GM12878 (cell line): ENCODE measurements at regions not wholly inside any gene's neighbourhood (a gene's known extent, or its start where the extent isn't known, plus 50 kb on each side); places are given as distances from the start of the nearest gene placed in this dataset.

Experiments used
- EGR1 ChIP-seq, 2 experiments: IDR thresholded peaks; 1 replicate in 1 of 2; 2 replicates in 1 of 2; pipeline ENCODE4 v1.6.1; 2011 to 2012; ENCODE audit warnings: low read depth in 2 of 2, low read length in 2 of 2, borderline replicate concordance in 1 of 2, mild to moderate bottlenecking in 1 of 2, moderate library complexity in 1 of 2
- EP300 ChIP-seq, 2 experiments: fragments of 150-350 bp in 1 of 2; IDR thresholded peaks; 2 replicates each; pipeline ENCODE4 v1.6.1; 2011 to 2012; ENCODE audit warnings: low read depth in 2 of 2, low read length in 2 of 2, borderline replicate concordance in 1 of 2, improper control_type of control experiment in 1 of 2, inconsistent platforms in 1 of 2; ENCODE audit not compliant: control insufficient read depth in 1 of 2
- ESRRA ChIP-seq: IDR thresholded peaks from 2 replicates; pipeline ENCODE4 v1.6.1; 2012; ENCODE audit warnings: mild to moderate bottlenecking, low read length, improper control_type of control experiment
- KDM1A ChIP-seq: fragments of 200-600 bp; sonication (generic); IDR thresholded peaks from 2 replicates; pipeline ENCODE4 v1.6.1; 2016; ENCODE audit warnings: borderline replicate concordance
- KLF5 ChIP-seq: fragments of 450-650 bp; IDR thresholded peaks from 2 replicates; pipeline ENCODE4 v1.6.1; 2014; ENCODE audit warnings: mild to moderate bottlenecking; ENCODE audit not compliant: partially characterized antibody
- MYC ChIP-seq: IDR thresholded peaks from 2 replicates; pipeline ENCODE4 v1.6.1; 2011; ENCODE audit warnings: mild to moderate bottlenecking, low read length, moderate library complexity, inconsistent platforms; ENCODE audit not compliant: insufficient read depth, insufficient replicate concordance, insufficient read length, severe bottlenecking
- RAD21 ChIP-seq: IDR thresholded peaks from 2 replicates; pipeline ENCODE4 v1.6.1; 2011; ENCODE audit warnings: mild to moderate bottlenecking, low read depth, low read length, moderate library complexity; ENCODE audit not compliant: insufficient read depth
- ZNF207 ChIP-seq: fragments of 450-650 bp; IDR thresholded peaks from 2 replicates; pipeline ENCODE4 v1.6.1; 2014; ENCODE audit warnings: antibody characterized with exemption, mild to moderate bottlenecking, borderline replicate concordance
- TF ChIP-seq, protein P1 (sequence below), 3 experiments: IDR thresholded peaks in 2 of 3; conservative IDR thresholded peaks in 1 of 3; 2 replicates each; pipeline ENCODE4 v1.5.1; 2011; ENCODE audit warnings: low read depth in 3 of 3, low read length in 3 of 3, mild to moderate bottlenecking in 3 of 3, control low read depth in 2 of 3, moderate library complexity in 2 of 3, inconsistent platforms in 1 of 3, mixed read lengths in 1 of 3; ENCODE audit not compliant: control insufficient read depth in 2 of 3, insufficient read depth in 1 of 3; ENCODE audit errors: extremely low read depth in 1 of 3
- TF ChIP-seq, protein P2 (sequence below): IDR thresholded peaks from 2 replicates; pipeline ENCODE4 v1.6.1; 2012; ENCODE audit warnings: mild to moderate bottlenecking, low read depth, low read length

DNA sequence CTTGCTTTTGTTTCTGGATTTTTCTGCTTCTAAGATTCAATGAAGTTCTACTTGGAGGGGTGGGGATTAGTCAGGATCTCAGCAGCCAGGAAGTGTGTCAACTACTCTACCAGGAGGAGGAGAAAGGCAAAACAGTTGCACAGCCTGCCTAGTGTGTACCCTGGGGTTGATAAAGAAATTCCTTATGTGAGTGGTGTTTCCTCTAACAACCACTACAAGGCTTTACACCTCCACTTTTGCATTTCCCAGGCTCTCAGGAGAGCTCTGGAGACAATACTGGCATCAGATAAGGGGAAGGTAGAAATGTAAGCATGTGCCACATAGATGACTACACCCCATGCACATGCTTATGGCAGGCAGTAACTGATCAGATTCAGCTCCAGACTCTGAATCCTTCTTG is 174.6 kb downstream of the TOX3 start:
- TF ChIP-seq EGR1 (IDR thresholded peaks at IDR 0.05; ENCODE audit: borderline replicate concordance in 1 of 2, low read depth in 2 of 2, low read length in 2 of 2) (no peak), MYC (no peak), EP300 (IDR thresholded peaks at IDR 0.05; ENCODE audit: borderline replicate concordance in 1 of 2, control insufficient read depth in 1 of 2, low read depth in 2 of 2, low read length in 2 of 2) (no peak), ESRRA (no peak), RAD21 (no peak), KDM1A (no peak), KLF5 (no peak), ZNF207 (no peak)
- TF ChIP-seq, protein P1, sequence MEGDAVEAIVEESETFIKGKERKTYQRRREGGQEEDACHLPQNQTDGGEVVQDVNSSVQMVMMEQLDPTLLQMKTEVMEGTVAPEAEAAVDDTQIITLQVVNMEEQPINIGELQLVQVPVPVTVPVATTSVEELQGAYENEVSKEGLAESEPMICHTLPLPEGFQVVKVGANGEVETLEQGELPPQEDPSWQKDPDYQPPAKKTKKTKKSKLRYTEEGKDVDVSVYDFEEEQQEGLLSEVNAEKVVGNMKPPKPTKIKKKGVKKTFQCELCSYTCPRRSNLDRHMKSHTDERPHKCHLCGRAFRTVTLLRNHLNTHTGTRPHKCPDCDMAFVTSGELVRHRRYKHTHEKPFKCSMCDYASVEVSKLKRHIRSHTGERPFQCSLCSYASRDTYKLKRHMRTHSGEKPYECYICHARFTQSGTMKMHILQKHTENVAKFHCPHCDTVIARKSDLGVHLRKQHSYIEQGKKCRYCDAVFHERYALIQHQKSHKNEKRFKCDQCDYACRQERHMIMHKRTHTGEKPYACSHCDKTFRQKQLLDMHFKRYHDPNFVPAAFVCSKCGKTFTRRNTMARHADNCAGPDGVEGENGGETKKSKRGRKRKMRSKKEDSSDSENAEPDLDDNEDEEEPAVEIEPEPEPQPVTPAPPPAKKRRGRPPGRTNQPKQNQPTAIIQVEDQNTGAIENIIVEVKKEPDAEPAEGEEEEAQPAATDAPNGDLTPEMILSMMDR (IDR thresholded peaks at IDR 0.05 in 2 of 3, conservative IDR thresholded peaks at IDR 0.05 in 1 of 3; ENCODE audit: control insufficient read depth in 2 of 3, extremely low read depth in 1 of 3, insufficient read depth in 1 of 3, low read depth in 3 of 3, low read length in 3 of 3), result no peak
- TF ChIP-seq, protein P2, sequence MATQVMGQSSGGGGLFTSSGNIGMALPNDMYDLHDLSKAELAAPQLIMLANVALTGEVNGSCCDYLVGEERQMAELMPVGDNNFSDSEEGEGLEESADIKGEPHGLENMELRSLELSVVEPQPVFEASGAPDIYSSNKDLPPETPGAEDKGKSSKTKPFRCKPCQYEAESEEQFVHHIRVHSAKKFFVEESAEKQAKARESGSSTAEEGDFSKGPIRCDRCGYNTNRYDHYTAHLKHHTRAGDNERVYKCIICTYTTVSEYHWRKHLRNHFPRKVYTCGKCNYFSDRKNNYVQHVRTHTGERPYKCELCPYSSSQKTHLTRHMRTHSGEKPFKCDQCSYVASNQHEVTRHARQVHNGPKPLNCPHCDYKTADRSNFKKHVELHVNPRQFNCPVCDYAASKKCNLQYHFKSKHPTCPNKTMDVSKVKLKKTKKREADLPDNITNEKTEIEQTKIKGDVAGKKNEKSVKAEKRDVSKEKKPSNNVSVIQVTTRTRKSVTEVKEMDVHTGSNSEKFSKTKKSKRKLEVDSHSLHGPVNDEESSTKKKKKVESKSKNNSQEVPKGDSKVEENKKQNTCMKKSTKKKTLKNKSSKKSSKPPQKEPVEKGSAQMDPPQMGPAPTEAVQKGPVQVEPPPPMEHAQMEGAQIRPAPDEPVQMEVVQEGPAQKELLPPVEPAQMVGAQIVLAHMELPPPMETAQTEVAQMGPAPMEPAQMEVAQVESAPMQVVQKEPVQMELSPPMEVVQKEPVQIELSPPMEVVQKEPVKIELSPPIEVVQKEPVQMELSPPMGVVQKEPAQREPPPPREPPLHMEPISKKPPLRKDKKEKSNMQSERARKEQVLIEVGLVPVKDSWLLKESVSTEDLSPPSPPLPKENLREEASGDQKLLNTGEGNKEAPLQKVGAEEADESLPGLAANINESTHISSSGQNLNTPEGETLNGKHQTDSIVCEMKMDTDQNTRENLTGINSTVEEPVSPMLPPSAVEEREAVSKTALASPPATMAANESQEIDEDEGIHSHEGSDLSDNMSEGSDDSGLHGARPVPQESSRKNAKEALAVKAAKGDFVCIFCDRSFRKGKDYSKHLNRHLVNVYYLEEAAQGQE, result no peak
